GM12892 (cell line): ENCODE measurements at regions not wholly inside any gene's neighbourhood (a gene's known extent, or its start where the extent isn't known, plus 50 kb on each side); places are given as distances from the start of the nearest gene placed in this dataset.

ENCODE experiments used
- POLR2A ChIP-seq: IDR thresholded peaks from 2 replicates; pipeline ENCODE4 v1.6.1; 2011; ENCODE audit warnings: low read depth, low read length, control low read depth
- TAF1 ChIP-seq: IDR thresholded peaks from 2 replicates; pipeline ENCODE4 v1.6.1; 2011; ENCODE audit warnings: low read depth, mild to moderate bottlenecking, control low read depth, low read length, borderline replicate concordance

- TF ChIP-seq TAF1 (no peak), POLR2A (no peak)
Observed at GRCh38 chr21:38148046-38148445, 108.7 kb upstream of the KCNJ15 start.
